Uterus (tissue), 3 donors: ENCODE measurements at regions not wholly inside any gene's neighbourhood (a gene's known extent, or its start where the extent isn't known, plus 50 kb on each side); places are given as distances from the start of the nearest gene placed in this dataset.

Experiments
- DNase-seq, 2 donors: peaks; one replicate each; pipeline ENCODE4 v3.0.0-alpha.2; 2019 to 2020
- H3K27ac ChIP-seq, 2 donors: fragments of 200-600 bp; sonication (generic); 1 replicate in 1 of 2; 2 replicates in 1 of 2; pipeline ENCODE4 v1.5.1; 2016 to 2018
- H3K27me3 ChIP-seq, 2 donors: fragments of 200-600 bp; sonication (generic); one replicate each; pipeline ENCODE4 v1.5.1; 2018 to 2019; ENCODE audit warnings: control low read depth in 1 of 2
- H3K36me3 ChIP-seq, 2 donors: fragments of 200-600 bp; sonication (generic); one replicate each; pipeline ENCODE4 v1.5.1; 2019; ENCODE audit warnings: control low read depth in 1 of 2
- H3K4me1 ChIP-seq, 2 donors: fragments of 200-600 bp; sonication (generic); one replicate each; pipeline ENCODE4 v1.5.1; 2018 to 2019; ENCODE audit warnings: control low read depth in 1 of 2
- H3K4me3 ChIP-seq, 2 donors: fragments of 200-600 bp; sonication (generic); 1 replicate in 1 of 2; 2 replicates in 1 of 2; pipeline ENCODE4 v1.5.1; 2018 to 2019; ENCODE audit warnings: mild to moderate bottlenecking in 1 of 2
- H3K9me3 ChIP-seq, 2 donors: fragments of 200-600 bp; sonication (generic); one replicate each; pipeline ENCODE4 v1.5.1; 2019; ENCODE audit warnings: control low read depth in 1 of 2
- POLR2A ChIP-seq, 2 donors: fragments of 450-650 bp; IDR thresholded peaks; one replicate each; pipeline ENCODE4 v1.6.1; 2016; ENCODE audit warnings: antibody characterized with exemption in 2 of 2, mild to moderate bottlenecking in 1 of 2, moderate library complexity in 1 of 2
- intact Hi-C: fragments of 100-400 bp; cut with DNase I; formaldehyde crosslinking; loops from one replicate; pipeline ENCODE4 v1.15.1; 2023; ENCODE audit warnings: low total_unique reads
- TF ChIP-seq, protein P1 (sequence below), 4 experiments: fragments of 200-600 bp in 2 of 4; fragments of 450-650 bp in 2 of 4; sonication (generic) in 2 of 4; IDR thresholded peaks; one replicate each; pipeline ENCODE4 v1.5.1; 2016 to 2019; ENCODE audit warnings: antibody characterized with exemption in 4 of 4, mild to moderate bottlenecking in 2 of 4, moderate library complexity in 1 of 4
- donor health status: DM: yes; HTN: yes; CAD: no.

DNA sequence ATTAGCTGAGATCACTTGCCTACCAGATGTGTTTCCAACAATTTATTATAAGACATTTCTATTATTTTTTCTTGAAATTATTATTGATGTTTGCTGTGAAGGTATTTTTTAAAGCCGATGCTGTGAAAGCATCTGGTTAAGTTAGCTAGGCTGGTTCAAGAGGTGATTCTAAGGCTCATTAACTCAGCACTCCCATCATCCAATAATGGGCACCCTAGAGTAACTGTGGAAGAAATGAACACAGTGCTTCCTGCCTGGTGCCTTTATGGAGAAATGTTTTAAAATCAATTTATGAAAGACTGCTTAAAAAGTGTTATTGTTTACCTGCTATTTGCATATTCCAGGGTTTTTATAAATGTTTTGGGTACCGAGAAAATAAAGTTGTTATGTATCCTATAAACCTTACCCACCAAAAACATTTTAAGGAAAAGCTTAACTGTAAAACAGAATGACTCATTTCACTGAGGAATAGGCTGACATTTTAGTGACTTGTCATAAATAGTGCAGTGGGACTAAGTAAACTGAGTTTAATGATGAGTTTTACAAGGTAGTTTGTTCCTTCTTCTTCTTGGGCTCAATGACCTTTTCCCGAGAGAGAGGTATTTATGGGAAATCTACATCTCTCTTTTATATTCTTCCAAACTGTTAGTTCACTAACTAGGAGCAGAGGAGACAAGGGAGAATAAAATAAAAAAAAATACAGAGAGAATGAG, 310.0 kb upstream of the AADAT start:
- no peak for DNase-seq

DNA sequence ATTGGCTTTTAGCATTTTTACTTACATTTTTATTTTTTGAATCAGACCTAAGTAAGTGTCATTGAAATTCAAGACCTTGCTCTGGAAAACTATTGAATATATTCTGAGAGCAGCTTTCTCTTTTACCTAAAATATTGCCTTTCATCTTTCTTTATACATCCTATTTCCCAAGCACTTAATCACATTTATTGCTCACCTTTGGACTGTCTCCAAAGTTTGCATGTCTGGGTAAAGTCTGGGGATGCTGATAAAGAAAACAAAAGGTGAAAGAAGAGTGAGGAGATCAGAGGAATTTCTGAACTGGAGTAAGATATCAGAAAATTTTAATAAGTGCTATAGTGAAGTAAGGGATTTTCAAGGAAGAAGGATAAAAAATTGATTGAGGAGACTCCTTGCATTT, 308.5 kb upstream of the AADAT start:
- Histone ChIP-seq H3K27ac (no peak overlapping the region), H3K27me3 (no peaks in the 10 kb centered on the region), H3K36me3 (no peaks in the 10 kb centered on the region), H3K4me3 (no peak overlapping the region), H3K4me1 (no peaks in the 10 kb centered on the region), H3K9me3 (no peaks in the 10 kb centered on the region)
- DNase-seq = no peak
- intact Hi-C loops = no loop called here
- TF ChIP-seq, protein P1, sequence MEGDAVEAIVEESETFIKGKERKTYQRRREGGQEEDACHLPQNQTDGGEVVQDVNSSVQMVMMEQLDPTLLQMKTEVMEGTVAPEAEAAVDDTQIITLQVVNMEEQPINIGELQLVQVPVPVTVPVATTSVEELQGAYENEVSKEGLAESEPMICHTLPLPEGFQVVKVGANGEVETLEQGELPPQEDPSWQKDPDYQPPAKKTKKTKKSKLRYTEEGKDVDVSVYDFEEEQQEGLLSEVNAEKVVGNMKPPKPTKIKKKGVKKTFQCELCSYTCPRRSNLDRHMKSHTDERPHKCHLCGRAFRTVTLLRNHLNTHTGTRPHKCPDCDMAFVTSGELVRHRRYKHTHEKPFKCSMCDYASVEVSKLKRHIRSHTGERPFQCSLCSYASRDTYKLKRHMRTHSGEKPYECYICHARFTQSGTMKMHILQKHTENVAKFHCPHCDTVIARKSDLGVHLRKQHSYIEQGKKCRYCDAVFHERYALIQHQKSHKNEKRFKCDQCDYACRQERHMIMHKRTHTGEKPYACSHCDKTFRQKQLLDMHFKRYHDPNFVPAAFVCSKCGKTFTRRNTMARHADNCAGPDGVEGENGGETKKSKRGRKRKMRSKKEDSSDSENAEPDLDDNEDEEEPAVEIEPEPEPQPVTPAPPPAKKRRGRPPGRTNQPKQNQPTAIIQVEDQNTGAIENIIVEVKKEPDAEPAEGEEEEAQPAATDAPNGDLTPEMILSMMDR (IDR thresholded peaks at IDR 0.05) = no peak
- TF ChIP-seq POLR2A (IDR thresholded peaks at IDR 0.05) = no peak

More for the DNA sequence above, 310.0 kb upstream of the AADAT start:
- Histone ChIP-seq H3K27ac (no peak overlapping the region), H3K4me3 (no peak overlapping the region), H3K27me3 (no peaks in the 10 kb centered on the region), H3K9me3 (no peaks in the 10 kb centered on the region), H3K36me3 (no peaks in the 10 kb centered on the region), H3K4me1 (no peaks in the 10 kb centered on the region)
- TF ChIP-seq, protein P1 (IDR thresholded peaks at IDR 0.05) = no peak
- no peak for TF ChIP-seq POLR2A (IDR thresholded peaks at IDR 0.05)
- intact Hi-C loops = no loop called here

DNA sequence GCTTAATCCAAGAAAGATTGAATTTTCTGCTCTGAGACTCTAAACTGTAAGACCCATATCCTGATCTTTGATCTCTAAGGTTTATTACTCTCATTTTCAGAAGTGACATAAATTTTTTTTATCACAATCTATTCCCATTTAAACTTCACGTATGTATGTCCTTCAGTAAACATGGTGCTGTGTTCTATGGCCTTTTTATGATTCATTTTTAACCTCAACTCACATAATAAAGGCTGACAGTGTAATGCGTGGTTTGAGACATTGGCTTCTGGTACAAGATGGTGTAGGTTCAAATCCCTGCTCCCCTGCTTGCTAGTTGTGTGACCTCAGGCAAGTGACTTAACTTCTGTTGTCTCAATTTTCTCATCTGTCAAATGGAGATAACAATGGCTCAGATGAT, 306.0 kb upstream of the AADAT start:
- no peak for TF ChIP-seq POLR2A (IDR thresholded peaks at IDR 0.05)
- TF ChIP-seq, protein P1 (IDR thresholded peaks at IDR 0.05) = no peak
- H3K27ac ChIP-seq = no peak overlapping the region
- H3K36me3 ChIP-seq = no peaks in the 10 kb centered on the region
- DNase-seq = no peak
- intact Hi-C loops = no loop called here
- no peak overlapping the region for H3K4me3 ChIP-seq
- no peaks in the 10 kb centered on the region for H3K27me3 ChIP-seq
- H3K9me3 ChIP-seq = no peaks in the 10 kb centered on the region
- H3K4me1 ChIP-seq = no peaks in the 10 kb centered on the region

DNA sequence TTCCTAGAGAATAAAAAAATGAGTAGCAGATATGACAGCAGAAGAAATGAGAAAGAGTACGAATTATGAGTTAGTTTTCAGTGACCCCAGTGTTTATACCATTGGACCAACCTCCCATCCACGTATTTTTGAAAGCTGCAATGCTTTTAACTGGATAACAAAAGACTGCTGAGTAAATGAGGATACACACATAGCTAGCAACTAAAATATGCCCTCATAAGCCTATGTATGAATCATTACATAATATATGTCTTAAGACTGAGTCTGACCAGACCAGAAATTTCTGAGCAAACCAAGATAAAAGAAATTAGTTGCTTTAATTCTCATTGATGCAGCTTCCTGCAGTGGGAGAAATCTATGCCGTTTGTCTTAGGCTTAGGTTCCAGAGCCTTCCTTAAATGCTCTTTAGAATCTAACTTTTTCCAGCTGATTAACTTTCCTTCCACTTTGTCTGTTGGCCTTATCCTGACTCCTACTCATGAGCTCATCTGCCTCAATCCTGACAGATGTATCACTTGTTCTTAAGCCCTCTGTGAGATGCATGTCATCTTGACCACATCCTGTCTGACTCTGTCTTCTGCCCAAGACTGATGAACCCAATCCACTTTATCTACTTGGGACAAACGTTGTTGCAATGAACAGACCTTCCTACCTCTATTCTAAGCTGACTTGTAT, 301.4 kb upstream of the AADAT start:
- TF ChIP-seq POLR2A (IDR thresholded peaks at IDR 0.05) = no peak
- TF ChIP-seq, protein P1 (IDR thresholded peaks at IDR 0.05) = no peak
- Histone ChIP-seq H3K27ac (no peak overlapping the region), H3K4me1 (no peaks in the 10 kb centered on the region), H3K36me3 (no peaks in the 10 kb centered on the region), H3K9me3 (no peaks in the 10 kb centered on the region), H3K4me3 (no peak overlapping the region), H3K27me3 (no peaks in the 10 kb centered on the region)
- intact Hi-C loops = no loop called here
- no peak for DNase-seq

DNA sequence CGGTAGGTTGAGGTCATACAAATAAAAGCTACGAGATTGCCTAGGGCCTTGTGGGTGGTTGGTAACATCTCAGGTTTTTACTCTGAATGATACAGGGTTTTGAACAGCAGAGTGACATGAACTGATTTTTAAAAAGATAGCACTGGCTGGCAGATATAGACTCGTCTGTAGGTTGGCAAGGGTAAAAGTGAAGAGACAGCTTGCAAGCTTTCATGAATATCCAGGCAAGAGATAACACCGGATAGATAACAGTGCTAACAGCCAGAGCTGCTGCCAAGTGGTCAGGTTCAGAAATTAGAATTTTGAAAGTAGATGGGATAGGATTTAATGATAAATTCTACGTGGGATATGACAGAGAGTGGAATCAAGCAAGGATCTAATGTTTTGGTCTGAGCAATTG, 299.7 kb upstream of the AADAT start:
- Histone ChIP-seq H3K27ac (no peak overlapping the region), H3K4me3 (no peak overlapping the region), H3K27me3 (no peaks in the 10 kb centered on the region), H3K9me3 (no peaks in the 10 kb centered on the region), H3K36me3 (no peaks in the 10 kb centered on the region), H3K4me1 (no peaks in the 10 kb centered on the region)
- intact Hi-C loops = no loop called here
- TF ChIP-seq, protein P1 (IDR thresholded peaks at IDR 0.05) = no peak
- no peak for TF ChIP-seq POLR2A (IDR thresholded peaks at IDR 0.05)
- no peak for DNase-seq
